Activated CD4-positive, alpha-beta T cell treated with anti-CD3 and anti-CD28 coated beads, Interleukin-2, amount 10 ng/mL, durations not matched to agents 7 days and 5 days (primary cell): ENCODE measurements at regions not wholly inside any gene's neighbourhood (a gene's known extent, or its start where the extent isn't known, plus 50 kb on each side); places are given as distances from the start of the nearest gene placed in this dataset.

Source experiments
- CTCF ChIA-PET: fragments of 350-600 bp; sonication (Branson Sonifier 250); formaldehyde crosslinking; loops from one replicate; lab custom pipeline; 2021; ENCODE audit warnings: antibody characterized with exemption; lab: Charles Lee
- POLR2A ChIA-PET: fragments of 350-600 bp; sonication (Branson Sonifier 250); formaldehyde crosslinking; loops from one replicate; lab custom pipeline; 2021; ENCODE audit warnings: antibody characterized with exemption; lab: Charles Lee
- DNase-seq: peaks from one replicate; pipeline ENCODE4 v3.0.0-alpha.2; 2020
- H3K27ac Mint-ChIP-seq: one replicate; pipeline ENCODE4 v1.8.0; 2021; ENCODE audit warnings: mild to moderate bottlenecking, moderate library complexity, mixed read lengths
- H3K27me3 Mint-ChIP-seq: one replicate; pipeline ENCODE4 v1.8.0; 2021; ENCODE audit warnings: mixed read lengths
- H3K36me3 Mint-ChIP-seq: one replicate; pipeline ENCODE4 v1.8.0; 2021; ENCODE audit warnings: low read depth, mixed read lengths
- H3K4me1 Mint-ChIP-seq: one replicate; pipeline ENCODE4 v1.8.0; 2021; ENCODE audit warnings: mixed read lengths
- H3K4me3 Mint-ChIP-seq: one replicate; pipeline ENCODE4 v1.8.0; 2021; ENCODE audit warnings: mild to moderate bottlenecking, moderate library complexity, mixed read lengths
- H3K9me3 Mint-ChIP-seq: one replicate; pipeline ENCODE4 v1.8.0; 2021; ENCODE audit warnings: mixed read lengths

- Mint-ChIP-seq H3K36me3 (no peaks in the 10 kb centered on the region), H3K27me3 (no peaks in the 10 kb centered on the region), H3K4me1 (peaks cover 6% of the 10 kb centered on the region), H3K9me3 (no peaks in the 10 kb centered on the region), H3K4me3 (no peak overlapping the region), H3K27ac (no peak overlapping the region)
- no peak for DNase-seq
- CTCF ChIA-PET: interaction anchor here (0.6 to 1.0 kb wide), 2 partner anchors 185 to 603 kb away, joined by 3 read pairs; no protein-coding TSS in a partner anchor
- POLR2A ChIA-PET: no interaction called here
Observed at GRCh38 chr5:74040065-74040551, 414.1 kb downstream of the ARHGEF28 start.

GRCh38 chr5:74037321-74037720 lies 411.3 kb downstream of the ARHGEF28 start:
- H3K27me3 Mint-ChIP-seq: peaks cover 2% of the 10 kb centered on the region
- peaks cover 6% of the 10 kb centered on the region for H3K4me1 Mint-ChIP-seq
- no peak overlapping the region for H3K4me3 Mint-ChIP-seq
- no peak overlapping the region for H3K27ac Mint-ChIP-seq
- H3K9me3 Mint-ChIP-seq: no peaks in the 10 kb centered on the region
- ChIA-PET CTCF (interaction anchor here (0.9 kb wide), 1 partner anchor 10 kb away, joined by 3 read pairs; no protein-coding TSS in a partner anchor), POLR2A (no interaction called here)
- no peaks in the 10 kb centered on the region for H3K36me3 Mint-ChIP-seq
- DNase-seq: no peak

GRCh38 chr5:74035521-74035937 lies 409.5 kb downstream of the ARHGEF28 start:
- H3K27me3 Mint-ChIP-seq: peaks cover 2% of the 10 kb centered on the region

GRCh38 chr5:74034733-74035132 lies 408.7 kb downstream of the ARHGEF28 start:
- Mint-ChIP-seq H3K4me1 (peaks cover 6% of the 10 kb centered on the region), H3K4me3 (no peak overlapping the region), H3K27me3 (peaks cover 2% of the 10 kb centered on the region), H3K27ac (no peak overlapping the region), H3K9me3 (no peaks in the 10 kb centered on the region), H3K36me3 (no peaks in the 10 kb centered on the region)
- ChIA-PET CTCF (no interaction called here), POLR2A (no interaction called here)
- no peak for DNase-seq

More at GRCh38 chr5:74035521-74035937, 409.5 kb downstream of the ARHGEF28 start:
- Mint-ChIP-seq H3K36me3 (no peaks in the 10 kb centered on the region), H3K9me3 (no peaks in the 10 kb centered on the region), H3K27ac (no peak overlapping the region), H3K4me1 (peaks cover 6% of the 10 kb centered on the region), H3K4me3 (no peak overlapping the region)
- CTCF ChIA-PET: no interaction called here
- no peak for DNase-seq
- POLR2A ChIA-PET: no interaction called here

GRCh38 chr5:74032617-74033016 lies 406.6 kb downstream of the ARHGEF28 start:
- H3K4me1 Mint-ChIP-seq: peaks cover 6% of the 10 kb centered on the region
- H3K4me3 Mint-ChIP-seq: no peak overlapping the region
- no peaks in the 10 kb centered on the region for H3K36me3 Mint-ChIP-seq
- peaks cover 5% of the 10 kb centered on the region for H3K27me3 Mint-ChIP-seq
- no peak for DNase-seq
- H3K27ac Mint-ChIP-seq: no peak overlapping the region
- CTCF ChIA-PET: no interaction called here
- POLR2A ChIA-PET: no interaction called here
- no peaks in the 10 kb centered on the region for H3K9me3 Mint-ChIP-seq

GRCh38 chr5:74031536-74031935 lies 405.5 kb downstream of the ARHGEF28 start:
- Mint-ChIP-seq H3K4me3 (no peak overlapping the region), H3K36me3 (no peaks in the 10 kb centered on the region), H3K4me1 (peaks cover 6% of the 10 kb centered on the region), H3K9me3 (no peaks in the 10 kb centered on the region), H3K27ac (no peak overlapping the region), H3K27me3 (peaks cover 5% of the 10 kb centered on the region)
- ChIA-PET CTCF (no interaction called here), POLR2A (no interaction called here)
- no peak for DNase-seq

- CTCF ChIA-PET: no interaction called here
- H3K4me3 Mint-ChIP-seq: no peak overlapping the region
- H3K36me3 Mint-ChIP-seq: no peaks in the 10 kb centered on the region
- no peak for DNase-seq
- H3K9me3 Mint-ChIP-seq: no peaks in the 10 kb centered on the region
- POLR2A ChIA-PET: no interaction called here
- H3K27me3 Mint-ChIP-seq: peaks cover 7% of the 10 kb centered on the region
- peaks cover 4% of the 10 kb centered on the region for H3K4me1 Mint-ChIP-seq
- no peak overlapping the region for H3K27ac Mint-ChIP-seq
Observed at GRCh38 chr5:74030821-74031220, 404.8 kb downstream of the ARHGEF28 start.

- Mint-ChIP-seq H3K9me3 (no peaks in the 10 kb centered on the region), H3K27ac (no peak overlapping the region), H3K36me3 (no peaks in the 10 kb centered on the region), H3K4me1 (no peaks in the 10 kb centered on the region), H3K27me3 (peaks cover 7% of the 10 kb centered on the region), H3K4me3 (no peak overlapping the region)
- CTCF ChIA-PET: no interaction called here
- POLR2A ChIA-PET: no interaction called here
- no peak for DNase-seq
Observed at GRCh38 chr5:74030371-74030770, 404.4 kb downstream of the ARHGEF28 start.

- no peaks in the 10 kb centered on the region for H3K36me3 Mint-ChIP-seq
- H3K4me1 Mint-ChIP-seq: no peaks in the 10 kb centered on the region
- H3K27ac Mint-ChIP-seq: no peak overlapping the region
- H3K27me3 Mint-ChIP-seq: peaks cover 7% of the 10 kb centered on the region
- POLR2A ChIA-PET: no interaction called here
- no peaks in the 10 kb centered on the region for H3K9me3 Mint-ChIP-seq
- CTCF ChIA-PET: no interaction called here
- DNase-seq: no peak
- no peak overlapping the region for H3K4me3 Mint-ChIP-seq
Observed at GRCh38 chr5:74028976-74029375, 403.0 kb downstream of the ARHGEF28 start.

- H3K9me3 Mint-ChIP-seq: no peaks in the 10 kb centered on the region
Observed at GRCh38 chr5:74028406-74028805, 402.4 kb downstream of the ARHGEF28 start.

GRCh38 chr5:74027732-74028338 lies 401.8 kb downstream of the ARHGEF28 start:
- H3K4me3 Mint-ChIP-seq: no peak overlapping the region
- no peak for DNase-seq
- ChIA-PET CTCF (interaction anchor here (0.7 kb wide), 1 partner anchor 169 kb away, joined by 3 read pairs; no protein-coding TSS in a partner anchor), POLR2A (no interaction called here)
- no peak overlapping the region for H3K27ac Mint-ChIP-seq
- no peaks in the 10 kb centered on the region for H3K4me1 Mint-ChIP-seq
- H3K36me3 Mint-ChIP-seq: no peaks in the 10 kb centered on the region
- peaks cover 11% of the 10 kb centered on the region for H3K27me3 Mint-ChIP-seq
- H3K9me3 Mint-ChIP-seq: no peaks in the 10 kb centered on the region

More at GRCh38 chr5:74028406-74028805, 402.4 kb downstream of the ARHGEF28 start:
- Mint-ChIP-seq H3K36me3 (no peaks in the 10 kb centered on the region), H3K4me1 (no peaks in the 10 kb centered on the region), H3K27me3 (peaks cover 10% of the 10 kb centered on the region), H3K27ac (no peak overlapping the region), H3K4me3 (no peak overlapping the region)
- CTCF ChIA-PET: interaction anchor here (0.7 kb wide), 1 partner anchor 168 kb away, joined by 3 read pairs; no protein-coding TSS in a partner anchor
- no peak for DNase-seq
- POLR2A ChIA-PET: no interaction called here

- no peak overlapping the region for H3K27ac Mint-ChIP-seq
- H3K4me3 Mint-ChIP-seq: no peak overlapping the region
- CTCF ChIA-PET: no interaction called here
- no peak for DNase-seq
- POLR2A ChIA-PET: no interaction called here
- H3K36me3 Mint-ChIP-seq: no peaks in the 10 kb centered on the region
- no peaks in the 10 kb centered on the region for H3K9me3 Mint-ChIP-seq
- peaks cover 17% of the 10 kb centered on the region for H3K27me3 Mint-ChIP-seq
- no peaks in the 10 kb centered on the region for H3K4me1 Mint-ChIP-seq
Observed at GRCh38 chr5:74026310-74026709, 400.3 kb downstream of the ARHGEF28 start.

- H3K4me3 Mint-ChIP-seq: no peak overlapping the region
- CTCF ChIA-PET: no interaction called here
- H3K27ac Mint-ChIP-seq: no peak overlapping the region
- H3K27me3 Mint-ChIP-seq: peaks cover 24% of the 10 kb centered on the region
- no peak for DNase-seq
- no peaks in the 10 kb centered on the region for H3K9me3 Mint-ChIP-seq
- POLR2A ChIA-PET: interaction anchor here (0.6 kb wide), 1 partner anchor 68 kb away, joined by 3 read pairs; no protein-coding TSS in a partner anchor
- H3K36me3 Mint-ChIP-seq: no peaks in the 10 kb centered on the region
- H3K4me1 Mint-ChIP-seq: no peaks in the 10 kb centered on the region
Observed at GRCh38 chr5:74021126-74021525, 395.1 kb downstream of the ARHGEF28 start.
